GF-D8 (cell line): ENCODE measurements at regions not wholly inside any gene's neighbourhood (a gene's known extent, or its start where the extent isn't known, plus 50 kb on each side); places are given as distances from the start of the nearest gene placed in this dataset.

Experiments used
- DNase-seq: peaks from one replicate; lab custom pipeline; 2025; lab: John Stamatoyannopoulos, UW

GRCh38 chr10:111739125-111739873, 444.3 kb downstream of the GPAM start:
- no peak for DNase-seq

- DNase-seq: no peak
Observed at GRCh38 chr10:111739874-111740139, 443.8 kb downstream of the GPAM start.

DNA sequence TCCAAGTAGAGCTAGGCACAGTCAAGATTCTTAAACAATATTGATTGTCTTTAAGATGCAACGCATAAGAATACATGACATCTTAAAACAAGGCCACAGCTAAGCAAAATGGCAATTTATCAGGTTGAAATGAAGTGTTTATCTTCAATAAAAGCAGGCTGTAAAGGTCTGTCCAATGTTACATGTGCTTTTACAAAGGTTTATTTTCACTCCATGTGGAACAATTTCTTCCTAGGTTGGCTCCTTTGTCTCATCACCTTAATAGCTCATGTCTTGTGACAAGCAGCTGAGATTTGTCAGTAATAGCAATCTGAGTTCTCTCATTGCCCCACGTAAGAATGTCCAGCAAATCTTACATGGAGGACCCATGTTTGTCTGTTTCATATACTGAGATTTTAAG, 437.6 kb downstream of the GPAM start:
- DNase-seq: no peak

DNA sequence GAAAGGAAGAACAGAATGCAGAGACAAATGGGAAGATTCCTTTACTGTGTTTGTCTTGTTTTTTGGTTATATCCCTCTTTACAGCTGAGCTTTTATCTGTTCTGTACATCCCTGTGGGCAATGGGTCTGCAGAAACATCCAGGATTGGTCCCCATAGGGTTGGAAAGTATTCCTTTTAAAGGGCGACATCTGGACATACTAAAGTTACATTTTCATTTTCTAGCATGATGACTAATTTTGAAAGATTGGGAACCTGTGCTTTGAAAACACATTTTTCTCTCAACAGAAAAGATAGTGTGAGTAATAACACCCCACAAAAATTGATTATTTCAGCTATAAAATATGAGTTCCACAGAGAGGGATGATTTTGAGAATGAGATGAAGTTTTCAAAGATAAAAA, 435.8 kb downstream of the GPAM start:
- no peak for DNase-seq

DNA sequence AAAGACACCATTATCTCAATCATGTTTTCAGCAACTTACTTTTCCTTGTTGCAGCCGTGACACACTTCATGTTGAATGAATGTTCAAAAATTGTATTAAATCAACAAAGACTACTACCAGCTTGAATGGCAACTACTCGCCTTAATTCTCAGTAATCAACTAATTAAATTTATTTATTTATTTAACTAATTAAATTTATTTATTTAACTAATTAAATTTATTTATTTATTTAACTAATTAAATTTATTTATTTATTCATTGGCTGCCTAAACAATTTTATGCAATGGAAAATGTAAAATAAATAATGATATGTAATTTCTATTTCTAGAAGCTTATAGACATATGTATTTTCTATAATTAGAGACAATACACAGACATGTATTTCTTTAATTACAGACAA, 435.4 kb downstream of the GPAM start:
- no peak for DNase-seq

- DNase-seq: no peak
Observed at GRCh38 chr10:111750165-111750849, 433.3 kb downstream of the GPAM start.

- no peak for DNase-seq
Observed at GRCh38 chr10:111756217-111757061, 427.1 kb downstream of the GPAM start.

- no peak for DNase-seq
Observed at GRCh38 chr10:111758593-111758992, 425.0 kb downstream of the GPAM start.

DNA sequence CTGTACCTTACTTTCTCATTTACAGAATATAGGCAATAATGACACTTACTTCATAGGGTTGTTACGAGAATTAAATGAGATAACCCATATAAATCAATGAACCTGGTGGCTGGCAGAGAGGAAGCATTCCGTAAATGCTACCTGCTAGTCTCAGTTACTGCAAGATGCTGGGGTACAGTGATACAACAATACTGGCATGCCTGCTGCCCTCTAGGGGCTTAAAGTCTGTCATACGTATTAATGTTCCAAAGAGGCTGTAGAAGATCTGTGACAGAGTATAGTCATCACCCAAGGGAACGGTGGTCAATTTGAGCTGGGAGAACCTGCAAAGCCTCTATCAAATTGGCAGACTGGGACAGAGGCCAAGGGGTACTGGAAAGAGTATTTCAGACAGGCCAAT, 421.5 kb downstream of the GPAM start:
- no peak for DNase-seq

DNA sequence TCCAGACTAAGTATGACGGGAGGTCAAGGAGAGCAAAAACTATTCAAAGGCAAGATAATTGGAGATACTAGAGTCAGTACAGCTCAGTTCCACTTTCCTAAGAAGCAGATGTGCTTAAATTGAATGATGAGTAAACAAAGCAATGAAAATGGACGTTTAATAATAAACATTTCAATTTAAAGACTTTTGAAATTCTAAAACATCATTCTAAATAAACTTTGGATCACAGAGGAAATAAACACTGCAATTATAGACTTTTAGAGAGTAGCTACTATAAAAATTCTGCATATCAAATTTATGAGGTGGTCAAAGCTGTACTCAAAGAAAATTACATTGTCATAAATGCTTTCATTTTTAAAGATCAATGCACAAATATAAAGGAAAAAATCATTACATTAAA, 418.3 kb downstream of the GPAM start:
- DNase-seq: no peak

GRCh38 chr10:111766464-111766863, 417.1 kb downstream of the GPAM start:
- DNase-seq: no peak

GRCh38 chr10:111767661-111768060, 415.9 kb downstream of the GPAM start:
- no peak for DNase-seq

DNA sequence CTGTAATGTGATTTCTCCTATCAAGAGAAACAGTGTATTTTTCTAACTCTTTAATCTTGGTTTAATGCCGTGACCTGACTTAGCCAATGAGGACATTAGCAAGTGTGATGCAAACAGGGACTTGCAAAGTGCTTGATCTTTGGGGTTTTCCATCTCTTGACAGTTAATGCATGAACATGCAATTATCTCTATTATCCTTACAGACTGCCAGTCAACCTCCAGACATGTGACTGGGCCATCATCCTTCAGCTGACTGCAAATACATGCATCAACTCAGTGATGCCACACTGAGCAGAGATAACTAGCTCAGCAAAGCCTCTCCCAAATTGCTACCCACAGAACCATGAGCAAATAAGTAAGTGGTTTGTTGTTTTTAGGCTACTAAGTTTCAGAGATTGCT, 409.6 kb downstream of the GPAM start:
- no peak for DNase-seq

GRCh38 chr10:111774486-111774885, 409.1 kb downstream of the GPAM start:
- DNase-seq: no peak

DNA sequence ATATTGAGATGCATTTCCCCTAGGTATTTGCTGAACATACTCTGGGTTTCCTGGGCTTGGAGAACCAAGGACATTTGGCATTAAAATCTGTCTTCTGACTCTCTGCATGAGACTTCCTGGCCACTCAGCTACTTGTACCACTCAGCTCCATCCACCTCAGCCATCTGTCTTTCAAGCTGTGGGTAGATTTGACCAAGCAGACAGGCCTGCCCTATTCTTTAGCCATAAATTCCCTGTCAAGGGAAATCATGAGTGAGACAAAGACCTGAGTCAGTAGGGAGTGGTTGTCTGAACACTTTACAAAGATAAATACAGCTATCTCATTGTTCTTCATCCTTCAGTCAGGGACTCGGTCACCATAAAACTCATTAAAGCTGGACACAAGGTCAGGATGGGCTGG, 399.1 kb downstream of the GPAM start:
- DNase-seq: no peak

- no peak for DNase-seq
Observed at GRCh38 chr10:111784946-111785465, 398.6 kb downstream of the GPAM start.

- no peak for DNase-seq
Observed at GRCh38 chr10:111785921-111786320, 397.6 kb downstream of the GPAM start.

DNA sequence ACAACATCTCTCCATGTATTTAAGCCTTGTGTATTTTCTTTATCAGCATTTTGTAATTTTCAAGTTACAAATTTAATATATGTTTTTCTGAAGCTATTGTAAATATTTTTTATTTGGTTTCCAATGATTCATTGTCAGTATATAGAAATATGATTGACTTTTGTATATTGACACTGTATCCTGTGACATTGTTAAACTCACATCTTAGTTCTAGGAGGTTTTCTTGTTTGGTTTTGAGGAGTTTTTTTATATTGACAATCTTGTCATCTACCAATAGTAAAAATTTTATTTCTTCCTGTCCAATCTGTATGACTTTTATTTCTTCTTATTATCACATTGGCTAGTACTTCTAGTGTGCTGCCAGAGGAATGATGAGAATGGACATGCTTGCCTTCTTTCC, 393.7 kb downstream of the GPAM start:
- no peak for DNase-seq

- DNase-seq: no peak
Observed at GRCh38 chr10:111801841-111802240, 381.7 kb downstream of the GPAM start.

DNA sequence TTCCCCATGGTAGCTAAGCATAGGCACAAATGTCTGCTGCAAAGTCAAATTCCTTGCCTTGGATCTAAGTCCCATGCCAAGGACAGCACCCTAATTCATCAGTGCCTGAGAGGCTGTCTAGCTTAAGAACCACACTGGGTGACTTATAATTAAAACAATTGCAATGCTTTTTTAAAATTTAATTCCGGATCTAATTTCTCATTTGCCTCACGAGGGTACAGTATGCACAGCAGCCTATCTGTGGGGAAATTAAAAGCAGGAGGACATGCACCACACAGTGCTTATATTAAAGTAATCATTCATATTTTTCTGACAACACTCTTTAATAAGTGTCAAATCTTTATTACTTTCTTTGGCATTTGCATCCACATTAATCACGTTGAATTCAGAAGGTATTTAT, 378.8 kb downstream of the GPAM start:
- DNase-seq: no peak

GRCh38 chr10:111811517-111811916, 372.0 kb downstream of the GPAM start:
- DNase-seq: no peak

DNA sequence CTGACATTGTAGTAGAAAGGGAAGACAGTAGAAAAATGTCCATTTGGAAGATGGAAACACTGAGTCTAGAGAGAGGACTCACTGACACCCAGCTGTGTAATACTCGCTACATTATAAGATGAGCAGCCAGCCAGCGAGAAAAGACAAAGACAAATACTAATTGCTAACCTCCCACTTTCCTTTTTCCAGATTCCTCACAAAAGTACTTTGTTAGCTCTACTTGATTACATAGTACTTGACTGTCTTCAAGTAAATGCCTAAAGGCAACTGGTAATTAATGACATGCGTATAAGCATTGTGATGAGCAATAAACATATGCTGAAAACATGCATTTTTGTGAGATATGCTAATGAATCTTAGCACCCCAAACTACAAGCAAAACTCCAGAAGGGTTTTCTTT, 363.1 kb downstream of the GPAM start:
- DNase-seq: no peak

DNA sequence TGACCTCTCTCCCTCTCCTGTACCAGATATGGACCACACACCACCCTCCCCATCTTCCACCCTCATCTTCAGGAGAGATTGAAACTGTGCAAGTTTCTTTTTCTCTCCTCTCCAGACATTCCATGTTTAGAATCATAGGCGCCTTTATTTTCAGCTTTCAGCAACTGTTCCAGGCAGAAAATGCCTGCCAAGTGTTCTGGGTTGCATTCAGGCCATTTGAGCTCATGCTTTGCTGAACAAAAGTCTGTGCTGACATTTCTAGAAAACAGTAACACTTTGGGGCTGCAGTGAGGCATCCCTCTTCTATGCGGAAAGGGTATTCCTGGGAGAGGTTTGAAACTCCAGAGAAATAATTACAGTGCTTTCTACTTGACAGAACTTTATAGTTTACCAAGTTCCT, 361.7 kb downstream of the GPAM start:
- DNase-seq: no peak
